HG02970 (cell line): ENCODE measurements at regions not wholly inside any gene's neighbourhood (a gene's known extent, or its start where the extent isn't known, plus 50 kb on each side); places are given as distances from the start of the nearest gene placed in this dataset.

Experiments
- ATAC-seq: cut with Tn5 transposase; IDR thresholded peaks from one replicate; pipeline ENCODE4 v1.9.1; 2021; ENCODE audit warnings: mild to moderate bottlenecking, moderate library complexity, moderate number of reproducible peaks; ENCODE audit not compliant: unreplicated experiment, low FRiP score

DNA sequence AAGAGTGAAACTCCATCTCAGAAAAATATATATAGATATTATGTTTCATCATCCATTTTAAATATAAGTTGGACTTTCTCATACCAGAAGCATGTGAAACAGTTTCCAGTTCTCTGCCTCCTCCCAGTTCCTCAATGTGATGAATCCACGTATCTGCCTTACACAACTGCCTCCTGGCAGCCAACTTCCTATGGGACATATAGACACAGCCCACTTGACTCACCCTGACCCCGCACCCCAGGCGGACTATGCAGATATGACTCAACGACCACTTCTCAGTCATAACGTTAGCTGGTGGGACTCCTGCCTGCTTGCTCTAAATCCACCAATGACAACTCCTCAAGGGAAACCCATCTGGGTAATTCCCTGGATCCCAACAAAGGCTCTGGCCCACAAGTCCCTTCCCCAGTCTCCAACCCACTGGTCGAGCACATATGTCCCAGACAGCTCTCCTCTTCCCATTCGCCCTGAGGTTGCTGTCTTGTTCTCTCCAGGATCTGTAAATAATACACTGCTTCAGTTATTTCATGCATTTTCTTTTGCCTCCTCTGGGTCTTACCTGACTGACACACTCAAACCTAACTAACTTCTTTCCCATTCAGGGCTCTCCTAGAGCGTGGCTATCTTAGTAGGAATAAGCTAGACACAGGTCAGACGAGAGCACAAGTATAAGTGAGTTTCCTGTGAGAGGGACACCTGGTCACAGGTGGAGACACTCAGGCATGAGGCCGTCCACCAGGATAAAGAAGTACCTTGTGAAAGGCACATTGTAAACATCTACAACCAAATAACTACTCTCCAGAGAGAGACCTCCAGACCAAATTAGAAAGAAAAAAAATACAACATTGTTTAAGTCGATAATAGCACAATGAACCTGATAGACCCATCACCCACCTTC lies 548.5 kb downstream of the CD83 start:
- ATAC-seq: no peak

DNA sequence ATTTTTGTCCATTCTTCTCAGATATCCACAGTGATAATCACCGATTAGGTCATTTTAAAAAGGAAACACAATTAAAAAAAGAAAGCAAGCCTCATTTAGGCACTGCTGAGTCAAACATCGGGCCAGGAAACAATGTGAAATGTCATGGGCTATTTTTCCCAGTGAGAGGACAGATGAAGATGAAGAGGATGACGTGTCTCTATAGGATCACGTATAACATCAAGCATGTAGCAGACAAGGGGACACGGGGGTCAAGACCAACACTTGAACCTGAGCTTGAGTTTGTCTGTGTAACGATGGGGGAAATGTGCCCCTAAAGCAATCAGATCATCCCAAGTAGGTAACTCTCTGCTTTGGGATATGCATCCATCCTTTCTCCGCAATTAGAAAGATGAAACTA lies 553.2 kb downstream of the CD83 start:
- no peak for ATAC-seq

DNA sequence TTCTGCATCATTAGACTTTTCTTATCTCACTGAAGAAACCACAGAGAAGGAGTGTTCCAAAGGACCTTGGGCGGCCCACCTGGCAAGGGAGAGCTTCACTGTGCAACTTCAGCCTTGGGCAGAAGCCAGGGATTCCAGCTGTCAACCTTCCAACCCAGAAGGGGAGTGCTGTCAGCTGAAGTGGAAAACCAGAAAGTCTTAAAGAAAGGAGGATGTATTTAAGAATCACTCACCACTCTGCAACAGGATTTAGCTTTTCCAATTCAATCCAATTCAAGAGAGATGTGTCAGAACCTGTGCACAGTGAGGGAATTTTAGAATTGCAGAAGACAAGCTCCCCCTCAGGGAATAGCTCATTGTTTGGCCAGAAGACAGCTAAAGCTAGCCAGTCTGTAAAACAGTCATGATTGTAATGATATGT lies 553.7 kb downstream of the CD83 start:
- ATAC-seq: no peak

DNA sequence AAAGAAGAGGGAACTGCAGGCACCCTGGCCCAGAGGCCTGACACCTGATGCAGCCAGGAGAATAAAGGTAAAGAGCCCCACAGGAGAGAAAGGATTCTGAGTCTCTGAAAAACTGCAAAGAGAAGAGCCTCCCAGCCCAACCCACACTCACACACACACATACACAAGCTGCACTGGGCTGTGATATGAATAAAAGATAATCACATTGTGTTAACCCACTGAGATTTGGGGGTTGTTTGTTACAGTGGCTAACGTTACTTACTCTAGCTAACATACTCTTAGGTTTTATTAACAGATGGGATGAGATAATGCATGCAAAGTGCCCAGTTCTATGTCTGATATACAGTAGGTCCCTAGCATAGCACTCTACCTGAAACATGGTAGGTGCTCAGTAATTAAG lies 554.4 kb downstream of the CD83 start:
- ATAC-seq: no peak

DNA sequence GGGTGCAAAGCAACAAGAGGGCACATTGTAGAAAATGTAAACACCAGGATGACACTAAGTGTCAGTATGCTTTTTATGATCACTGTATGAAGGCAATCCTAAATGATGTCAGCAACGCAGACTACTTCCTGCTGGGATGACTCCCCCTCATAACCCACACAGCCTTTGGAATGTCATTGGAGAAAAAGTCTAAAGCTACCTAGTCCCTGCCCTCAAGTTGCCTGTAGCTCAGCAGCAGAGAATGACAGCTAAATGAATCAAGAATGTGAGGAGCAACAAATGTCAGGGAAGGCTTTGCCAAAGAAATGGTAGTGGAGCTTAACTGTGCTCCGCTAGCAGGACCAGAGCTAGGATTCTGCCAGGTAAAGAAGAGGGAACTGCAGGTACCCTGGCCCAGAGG lies 555.6 kb downstream of the CD83 start:
- no peak for ATAC-seq

DNA sequence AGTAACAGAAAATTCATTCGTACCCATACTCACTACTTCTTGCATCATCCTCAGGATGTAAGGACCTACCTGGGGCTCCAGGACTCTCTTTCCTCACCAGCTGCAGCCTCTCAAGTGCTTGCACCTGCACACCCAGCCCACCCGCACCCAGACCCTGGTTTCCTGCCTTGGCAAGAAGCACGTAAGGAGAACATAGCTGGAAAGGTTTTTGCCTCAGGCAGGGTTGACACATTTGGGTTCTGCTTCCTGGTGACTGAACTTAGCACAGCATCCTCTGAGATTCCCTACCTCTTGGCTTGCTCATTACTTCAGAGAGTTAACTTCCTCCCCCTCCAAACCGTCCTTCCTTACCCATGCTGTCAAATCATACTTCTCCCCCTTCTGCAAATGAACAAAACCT lies 556.9 kb downstream of the CD83 start:
- no peak for ATAC-seq

DNA sequence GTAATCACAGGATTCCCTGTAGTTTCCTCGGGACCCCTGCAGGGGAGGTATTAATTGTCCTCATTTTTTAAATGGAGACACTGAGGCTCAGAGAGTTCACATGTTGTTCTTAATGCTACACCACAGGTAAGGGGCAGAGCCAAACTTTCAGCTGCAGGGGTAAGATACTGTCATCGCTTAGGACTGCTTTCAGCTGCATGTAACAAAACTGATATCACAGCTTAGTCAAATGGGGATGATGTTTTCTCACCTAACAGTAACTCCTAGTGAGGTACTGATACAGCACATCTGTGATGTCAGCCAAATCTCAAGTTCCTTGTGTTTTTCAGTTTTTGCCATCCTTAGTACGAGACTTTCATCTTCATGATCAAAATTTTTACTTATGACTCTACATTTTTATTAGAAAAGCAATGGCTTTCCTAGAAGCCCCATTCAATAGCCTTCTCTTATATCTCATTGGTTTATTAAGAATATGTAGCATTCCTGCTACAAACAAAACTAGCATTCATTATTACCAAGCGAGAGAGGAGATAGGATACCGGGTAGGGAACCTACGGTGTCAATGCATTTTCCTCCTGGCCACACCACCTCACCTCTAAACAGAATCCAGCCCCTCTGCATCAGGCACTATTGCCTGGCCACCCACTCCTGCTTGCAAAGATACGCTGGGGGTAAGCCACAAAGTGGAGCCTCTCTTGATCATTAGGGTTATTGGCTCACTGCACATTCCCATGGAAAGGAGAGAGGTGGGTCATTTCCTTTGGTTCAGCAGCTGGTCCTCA lies 557.5 kb downstream of the CD83 start:
- no peak for ATAC-seq

DNA sequence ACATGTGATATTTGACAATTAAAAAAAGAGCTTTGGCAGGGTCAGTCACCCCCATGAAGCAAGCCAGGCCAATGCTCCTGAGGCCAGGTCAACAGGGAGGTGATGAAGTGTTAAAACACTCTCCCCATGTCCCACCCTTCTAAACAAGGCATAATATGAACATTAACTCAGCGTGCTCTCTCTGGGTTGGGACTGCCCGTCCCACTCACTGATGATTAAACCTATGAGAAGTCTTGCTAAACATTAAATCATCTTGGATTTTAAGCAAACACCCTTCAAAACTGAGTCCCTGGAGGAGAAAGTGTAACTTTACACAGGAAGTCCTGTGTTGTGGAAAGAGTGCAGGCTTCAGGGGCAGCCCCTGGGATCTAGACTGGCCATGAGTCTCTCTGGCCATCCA lies 558.5 kb downstream of the CD83 start:
- no peak for ATAC-seq

DNA sequence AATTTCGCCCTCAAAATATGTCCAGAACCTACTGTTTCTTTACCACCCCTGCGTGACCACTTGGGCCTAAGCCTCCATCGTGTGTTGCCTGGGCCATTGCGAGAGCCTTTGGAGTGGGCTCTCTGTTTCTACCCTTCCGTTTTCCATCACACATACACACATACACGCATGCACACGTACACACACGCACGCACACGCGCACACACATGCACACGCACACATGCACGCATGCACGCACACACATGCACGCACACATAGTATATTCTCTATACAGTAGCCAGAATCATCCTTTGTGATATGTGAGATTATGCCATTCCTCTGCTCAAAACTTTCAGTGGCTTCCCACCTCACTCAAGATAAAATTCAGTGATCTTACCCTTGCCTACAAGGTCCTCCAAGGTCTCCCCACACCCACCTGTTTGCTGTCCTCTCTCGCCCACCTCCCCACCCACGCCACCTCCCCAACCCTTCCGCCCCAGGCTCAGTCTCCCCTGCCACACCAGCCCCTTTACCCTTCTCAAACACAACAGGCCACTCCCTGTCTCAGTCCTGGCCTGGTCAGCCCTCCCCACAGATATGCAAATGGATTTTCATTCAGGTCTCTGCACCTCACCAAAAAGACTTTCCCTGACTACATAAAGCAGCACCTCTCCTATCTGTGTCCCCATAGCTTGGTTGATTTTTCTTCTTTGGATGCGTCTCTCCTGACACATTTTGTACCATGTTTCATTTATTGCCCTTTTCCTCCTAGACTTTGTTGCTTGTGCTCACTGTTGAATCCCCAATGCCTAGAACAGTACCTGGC lies 559.6 kb downstream of the CD83 start:
- ATAC-seq: no peak

DNA sequence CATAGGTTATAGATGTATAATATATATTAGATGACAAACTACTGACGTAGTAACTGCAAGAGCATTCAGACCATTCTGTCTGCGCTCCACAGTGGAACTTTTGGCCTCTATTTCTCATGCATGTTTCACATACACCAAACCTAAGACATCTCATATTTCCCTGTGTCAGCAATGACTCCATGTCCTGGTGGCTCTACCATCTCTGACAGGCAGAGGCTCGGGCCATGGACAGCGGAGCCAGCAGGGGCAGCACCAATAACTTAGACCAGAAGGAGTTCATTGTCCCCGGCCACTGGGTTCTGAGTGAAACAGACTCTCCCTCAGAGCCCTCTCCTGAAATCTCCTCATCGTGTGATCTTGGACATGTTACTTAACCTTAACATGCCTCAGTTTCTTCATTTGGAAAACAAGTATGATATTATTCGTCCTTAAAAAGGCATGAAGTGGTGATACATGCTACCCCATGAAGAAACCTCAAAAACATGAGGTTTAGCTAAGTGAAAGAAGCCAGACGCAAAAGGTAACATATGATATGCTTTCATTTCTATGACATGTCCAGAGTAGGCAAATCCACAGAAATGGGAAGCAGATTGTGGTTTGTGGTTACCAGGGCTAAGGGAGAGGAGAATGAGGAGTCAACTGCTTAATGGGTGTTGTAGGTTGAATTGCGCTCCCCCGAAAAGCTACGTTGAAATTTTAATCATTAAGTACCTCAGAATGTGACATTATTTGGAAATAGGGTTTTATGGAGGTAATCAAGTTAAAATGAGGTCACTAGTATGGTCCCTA lies 564.0 kb upstream of the JARID2 start:
- no peak for ATAC-seq

DNA sequence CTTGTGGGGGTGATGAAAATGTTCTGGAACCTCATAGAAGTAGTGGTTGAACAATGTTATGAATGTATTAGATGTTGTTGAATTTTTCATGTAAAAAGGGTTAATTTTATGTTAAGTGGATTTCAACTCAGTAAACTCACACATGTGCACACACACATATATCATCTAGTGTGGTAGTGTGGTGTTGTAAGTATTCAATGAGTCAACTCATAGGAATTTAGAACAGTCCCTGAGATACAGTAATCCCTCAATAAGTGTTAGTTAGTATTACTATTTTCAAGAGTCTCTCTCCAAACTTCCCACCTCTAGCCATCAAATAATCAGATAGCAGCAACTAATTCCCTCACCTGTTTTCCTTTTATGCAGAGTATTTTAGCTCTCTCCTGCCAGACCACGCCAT lies 563.1 kb upstream of the JARID2 start:
- no peak for ATAC-seq

DNA sequence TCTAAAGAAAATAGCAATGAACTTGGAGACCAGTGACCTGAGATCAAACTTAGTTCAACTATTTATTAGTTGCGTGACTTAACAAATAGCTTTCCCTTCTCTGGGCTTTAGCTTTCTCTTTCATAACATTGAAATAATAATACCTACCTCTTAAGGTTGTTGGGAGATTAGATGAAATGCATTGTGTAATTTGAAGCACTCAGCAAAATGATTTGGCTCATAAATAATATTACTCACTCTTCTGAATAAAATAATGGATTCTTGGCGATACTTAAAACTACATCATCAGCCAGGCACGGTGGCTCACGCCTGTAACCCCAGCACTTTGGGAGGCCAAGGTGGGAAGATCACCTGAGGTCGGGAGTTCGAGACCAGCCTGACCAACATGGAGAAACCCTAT lies 556.2 kb upstream of the JARID2 start:
- ATAC-seq: no peak

DNA sequence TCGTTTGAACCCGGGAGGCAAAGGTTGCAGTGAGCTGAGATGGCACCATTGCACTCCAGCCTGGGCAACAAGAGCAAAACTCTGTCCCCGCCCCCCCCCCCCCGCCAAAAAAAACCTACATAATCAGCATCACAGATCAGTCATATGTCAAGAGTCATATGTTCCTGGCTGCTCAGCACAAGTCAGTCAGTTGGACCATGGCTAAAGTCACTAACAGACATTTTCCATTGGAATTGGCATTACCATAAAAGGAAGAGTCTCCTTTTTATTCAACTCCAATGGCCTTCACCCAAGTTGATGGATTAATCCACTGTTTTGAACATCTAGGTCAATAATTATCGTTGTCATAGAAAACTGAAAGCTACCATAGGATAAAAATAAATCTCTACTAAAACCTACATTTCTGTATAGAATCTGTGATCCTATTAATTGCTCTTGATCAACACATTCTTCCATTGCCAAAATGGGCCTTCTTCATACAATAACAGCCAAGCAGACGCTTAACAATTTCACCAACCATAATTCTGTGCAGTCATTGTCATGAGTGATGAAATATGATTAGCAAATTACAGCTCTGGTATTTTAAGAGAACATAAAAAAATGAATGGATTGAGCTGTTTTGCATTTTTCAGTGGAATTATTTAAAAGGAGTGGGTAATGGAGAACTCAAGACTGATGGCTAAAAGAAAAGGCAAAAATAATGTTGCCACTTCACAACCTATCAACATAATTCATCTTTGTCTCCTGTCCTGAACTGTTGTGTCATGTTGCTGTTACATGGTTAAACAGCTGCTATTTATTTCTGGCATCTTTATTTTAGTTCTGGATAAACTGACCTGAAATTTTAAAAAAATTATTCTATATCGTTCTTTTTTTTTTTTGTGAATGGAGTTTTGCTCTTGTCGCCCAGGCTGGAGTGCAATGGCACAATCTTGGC lies 555.5 kb upstream of the JARID2 start:
- ATAC-seq: no peak

DNA sequence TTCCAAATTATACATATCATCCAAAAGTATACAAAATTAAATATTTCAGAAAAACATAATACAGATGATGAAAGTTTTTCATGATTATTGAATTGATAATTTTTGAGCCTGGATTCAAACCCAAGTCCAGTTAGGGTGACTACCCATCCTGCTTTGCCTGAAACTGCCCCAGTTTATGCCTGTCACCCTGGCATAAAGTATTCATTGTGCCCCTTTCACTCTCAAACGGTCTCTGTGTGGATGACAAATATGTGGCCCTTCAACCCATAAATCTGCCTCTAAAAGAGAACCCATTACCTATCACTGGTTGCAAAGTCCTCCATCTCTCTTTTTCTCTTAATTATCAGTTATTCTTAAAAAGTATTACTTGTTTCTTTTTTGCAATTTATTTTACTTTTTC lies 553.7 kb upstream of the JARID2 start:
- ATAC-seq: no peak

DNA sequence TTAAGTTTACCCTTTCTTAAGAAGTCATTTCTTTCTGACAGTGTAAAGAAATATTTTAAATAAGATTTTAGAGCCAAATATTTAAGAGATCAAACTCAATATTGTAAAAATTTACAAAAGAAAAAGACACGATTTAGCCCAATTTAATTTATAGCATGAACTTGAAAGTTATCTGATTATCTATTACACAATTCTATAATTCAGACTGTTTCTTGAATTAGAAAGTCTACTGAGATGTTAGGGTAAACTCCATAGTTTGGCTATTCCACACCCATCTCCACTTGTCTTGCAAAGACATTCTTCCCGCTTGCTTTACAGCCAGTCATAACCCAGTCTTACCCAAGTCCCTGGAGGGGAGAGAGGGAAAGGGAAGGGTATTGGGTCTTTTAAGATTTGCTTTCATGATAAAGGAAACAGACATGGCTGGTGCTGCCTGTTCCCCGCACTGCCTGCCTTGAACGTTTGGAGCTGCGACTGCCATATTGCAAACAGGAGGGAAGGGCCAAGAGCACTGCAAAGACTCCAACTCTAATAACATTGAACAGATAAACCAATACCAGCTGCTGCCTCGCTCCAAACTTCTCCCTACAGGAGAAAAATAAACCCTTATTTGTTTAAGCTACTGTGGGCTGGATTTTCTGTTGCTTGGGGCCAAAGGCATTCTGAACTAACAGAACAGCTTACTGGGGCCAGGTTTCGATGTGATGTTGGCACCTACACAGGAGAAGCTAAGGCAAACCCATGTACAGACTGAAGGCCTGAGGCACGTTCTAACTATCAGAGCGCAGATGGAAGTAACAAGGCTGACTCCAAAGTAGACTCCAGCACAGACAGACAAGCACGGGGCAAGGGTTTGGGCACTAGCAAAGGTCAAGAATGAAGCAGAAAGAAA lies 552.3 kb upstream of the JARID2 start:
- no peak for ATAC-seq

DNA sequence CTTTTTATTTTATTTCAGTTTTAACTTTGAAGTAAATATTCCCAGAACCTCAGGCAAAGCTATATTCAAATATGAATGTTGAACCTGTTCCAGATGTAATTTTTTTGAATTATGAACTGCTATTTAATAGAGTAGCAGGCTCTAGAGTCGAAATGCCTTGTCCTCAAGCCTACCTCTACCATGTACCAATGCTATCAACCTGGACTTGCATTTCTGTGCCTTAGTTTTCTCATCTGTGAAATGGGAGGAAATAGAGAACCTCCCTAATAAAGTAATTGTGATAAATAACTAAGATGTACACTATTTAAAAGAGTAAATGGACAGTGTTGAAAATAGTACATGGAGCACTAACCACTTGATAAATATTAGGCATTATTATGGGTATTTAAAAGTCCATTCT lies 551.6 kb upstream of the JARID2 start:
- ATAC-seq: no peak

DNA sequence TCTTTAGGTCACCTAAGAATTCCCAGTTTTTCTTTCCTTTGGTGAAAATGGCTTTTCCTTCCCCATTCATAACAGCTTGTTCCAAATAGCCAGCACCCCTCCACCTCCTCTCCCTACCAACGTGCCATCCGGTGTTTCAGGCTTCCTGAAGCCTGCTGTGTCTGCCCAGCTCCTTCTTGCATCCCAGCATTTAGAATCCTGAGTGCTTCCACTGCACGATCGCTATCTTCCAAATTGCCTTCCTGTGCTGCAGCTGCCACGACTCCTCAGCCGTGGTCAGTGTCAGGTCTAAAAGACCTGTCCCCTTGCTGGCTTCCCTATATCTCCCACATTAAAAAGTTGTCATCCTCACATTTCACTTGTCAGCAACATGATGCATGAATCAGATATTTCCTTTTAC lies 550.3 kb upstream of the JARID2 start:
- no peak for ATAC-seq

DNA sequence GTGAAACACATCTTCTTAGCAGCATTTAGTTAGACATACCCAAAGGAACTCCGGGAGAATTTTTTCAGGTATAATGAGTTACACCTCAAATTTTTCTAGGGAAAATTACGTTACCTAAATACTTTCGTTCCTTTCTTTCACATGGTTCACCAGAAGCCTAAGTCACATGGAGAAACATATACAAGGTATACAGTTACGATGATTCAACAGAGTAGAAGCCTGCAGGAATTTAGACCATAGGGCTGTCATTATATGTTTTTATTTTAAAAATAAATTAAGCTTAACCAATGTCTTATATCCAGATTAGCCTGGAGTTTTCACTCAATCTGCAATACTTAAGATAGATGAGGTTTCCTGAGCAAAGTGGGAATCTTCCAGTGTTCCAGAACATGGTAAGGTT lies 549.5 kb upstream of the JARID2 start:
- no peak for ATAC-seq
